Activated CD8-positive, alpha-beta T cell treated with anti-CD3 and anti-CD28 coated beads, Interleukin-2, amount 10 ng/mL, durations not matched to agents 7 days and 5 days (primary cell): ENCODE measurements at regions not wholly inside any gene's neighbourhood (a gene's known extent, or its start where the extent isn't known, plus 50 kb on each side); places are given as distances from the start of the nearest gene placed in this dataset.

ENCODE experiments used
- ATAC-seq: fragments of 150-1000 bp; cut with Tn5 transposase; one replicate; pipeline ENCODE4 v1.10.0; 2021; ENCODE audit warnings: moderate library complexity
- CTCF ChIA-PET: fragments of 350-600 bp; sonication (Branson Sonifier 250); formaldehyde crosslinking; loops from one replicate; lab custom pipeline; 2021; ENCODE audit warnings: antibody characterized with exemption; lab: Charles Lee
- POLR2A ChIA-PET: fragments of 350-600 bp; sonication (Branson Sonifier 250); formaldehyde crosslinking; loops from one replicate; lab custom pipeline; 2021; ENCODE audit warnings: antibody characterized with exemption; lab: Charles Lee
- DNase-seq: peaks from one replicate; pipeline ENCODE4 v3.0.0-alpha.2; 2020
- H3K27ac Mint-ChIP-seq: one replicate; pipeline ENCODE4 v1.8.0; 2021; ENCODE audit warnings: mild to moderate bottlenecking, mixed read lengths
- H3K27me3 Mint-ChIP-seq: one replicate; pipeline ENCODE4 v1.8.0; 2021; ENCODE audit warnings: low read depth, mixed read lengths
- H3K36me3 Mint-ChIP-seq: one replicate; pipeline ENCODE4 v1.8.0; 2021; ENCODE audit warnings: low read depth, mixed read lengths
- H3K4me1 Mint-ChIP-seq: one replicate; pipeline ENCODE4 v1.8.0; 2021; ENCODE audit warnings: low read depth, mixed read lengths
- H3K4me3 Mint-ChIP-seq: one replicate; pipeline ENCODE4 v1.8.0; 2021; ENCODE audit warnings: mild to moderate bottlenecking, mixed read lengths
- H3K9me3 Mint-ChIP-seq: one replicate; pipeline ENCODE4 v1.8.0; 2022; ENCODE audit warnings: mixed read lengths; ENCODE audit not compliant: insufficient read depth

- CTCF ChIA-PET = no interaction called here
- Mint-ChIP-seq H3K4me1 (no peaks in the 10 kb centered on the region), H3K27ac (no peak overlapping the region), H3K36me3 (no peaks in the 10 kb centered on the region), H3K4me3 (no peak overlapping the region), H3K9me3 (no peaks in the 10 kb centered on the region), H3K27me3 (no peaks in the 10 kb centered on the region)
- DNase-seq (no peak), ATAC-seq (no peak)
- POLR2A ChIA-PET = no interaction called here
These were observed 207.0 kb upstream of the CDH4 start for GRCh38 chr20:61045091-61045490.

GRCh38 chr20:61045876-61046585, 206.0 kb upstream of the CDH4 start:
- Mint-ChIP-seq H3K4me1 (no peaks in the 10 kb centered on the region), H3K27ac (no peak overlapping the region), H3K9me3 (no peaks in the 10 kb centered on the region), H3K36me3 (no peaks in the 10 kb centered on the region), H3K27me3 (no peaks in the 10 kb centered on the region), H3K4me3 (no peak overlapping the region)
- ChIA-PET POLR2A (no interaction called here), CTCF (no interaction called here)
- ATAC-seq (no peak), DNase-seq (no peak)

GRCh38 chr20:61046721-61047351, 205.2 kb upstream of the CDH4 start:
- POLR2A ChIA-PET = no interaction called here
- ATAC-seq (no peak), DNase-seq (no peak)
- Mint-ChIP-seq H3K4me1 (no peaks in the 10 kb centered on the region), H3K27me3 (no peaks in the 10 kb centered on the region), H3K36me3 (no peaks in the 10 kb centered on the region), H3K4me3 (no peak overlapping the region), H3K9me3 (no peaks in the 10 kb centered on the region), H3K27ac (no peak overlapping the region)
- CTCF ChIA-PET = no interaction called here

GRCh38 chr20:61047515-61047914, 204.5 kb upstream of the CDH4 start:
- ChIA-PET CTCF (no interaction called here), POLR2A (no interaction called here)
- no peak for ATAC-seq
- Mint-ChIP-seq H3K27me3 (no peaks in the 10 kb centered on the region), H3K4me1 (no peaks in the 10 kb centered on the region), H3K4me3 (no peak overlapping the region), H3K36me3 (no peaks in the 10 kb centered on the region), H3K27ac (no peak overlapping the region), H3K9me3 (no peaks in the 10 kb centered on the region)
- DNase-seq = no peak

GRCh38 chr20:61048302-61048701, 203.8 kb upstream of the CDH4 start:
- no peaks in the 10 kb centered on the region for H3K27me3 Mint-ChIP-seq
- CTCF ChIA-PET = no interaction called here
- no peak for DNase-seq
- H3K4me1 Mint-ChIP-seq = no peaks in the 10 kb centered on the region
- no peak overlapping the region for H3K4me3 Mint-ChIP-seq
- H3K36me3 Mint-ChIP-seq = no peaks in the 10 kb centered on the region
- POLR2A ChIA-PET = no interaction called here
- ATAC-seq = no peak
- no peaks in the 10 kb centered on the region for H3K9me3 Mint-ChIP-seq
- no peak overlapping the region for H3K27ac Mint-ChIP-seq

GRCh38 chr20:61049684-61050083, 202.4 kb upstream of the CDH4 start:
- no peaks in the 10 kb centered on the region for H3K9me3 Mint-ChIP-seq
- H3K27ac Mint-ChIP-seq = no peak overlapping the region
- ChIA-PET CTCF (no interaction called here), POLR2A (no interaction called here)
- no peaks in the 10 kb centered on the region for H3K27me3 Mint-ChIP-seq
- no peaks in the 10 kb centered on the region for H3K4me1 Mint-ChIP-seq
- no peaks in the 10 kb centered on the region for H3K36me3 Mint-ChIP-seq
- no peak overlapping the region for H3K4me3 Mint-ChIP-seq
- no peak for DNase-seq
- no peak for ATAC-seq

GRCh38 chr20:61050336-61050890, 201.6 kb upstream of the CDH4 start:
- POLR2A ChIA-PET = no interaction called here
- H3K9me3 Mint-ChIP-seq = no peaks in the 10 kb centered on the region
- H3K36me3 Mint-ChIP-seq = no peaks in the 10 kb centered on the region
- H3K4me1 Mint-ChIP-seq = no peaks in the 10 kb centered on the region
- ATAC-seq (no peak), DNase-seq (no peak)
- CTCF ChIA-PET = no interaction called here
- no peak overlapping the region for H3K27ac Mint-ChIP-seq
- H3K4me3 Mint-ChIP-seq = no peak overlapping the region
- no peaks in the 10 kb centered on the region for H3K27me3 Mint-ChIP-seq

- Mint-ChIP-seq H3K27me3 (no peaks in the 10 kb centered on the region), H3K36me3 (no peaks in the 10 kb centered on the region), H3K27ac (no peak overlapping the region), H3K9me3 (no peaks in the 10 kb centered on the region), H3K4me1 (no peaks in the 10 kb centered on the region), H3K4me3 (no peak overlapping the region)
- DNase-seq (no peak), ATAC-seq (no peak)
- ChIA-PET CTCF (no interaction called here), POLR2A (no interaction called here)
These were observed 199.8 kb upstream of the CDH4 start for GRCh38 chr20:61052195-61052750.

GRCh38 chr20:61052776-61053442, 199.2 kb upstream of the CDH4 start:
- DNase-seq (no peak), ATAC-seq (no peak)
- no peaks in the 10 kb centered on the region for H3K4me1 Mint-ChIP-seq
- H3K36me3 Mint-ChIP-seq = no peaks in the 10 kb centered on the region
- ChIA-PET POLR2A (no interaction called here), CTCF (no interaction called here)
- no peak overlapping the region for H3K27ac Mint-ChIP-seq
- H3K27me3 Mint-ChIP-seq = no peaks in the 10 kb centered on the region
- no peaks in the 10 kb centered on the region for H3K9me3 Mint-ChIP-seq
- H3K4me3 Mint-ChIP-seq = no peak overlapping the region

- POLR2A ChIA-PET = no interaction called here
- Mint-ChIP-seq H3K4me3 (no peak overlapping the region), H3K4me1 (no peaks in the 10 kb centered on the region), H3K36me3 (no peaks in the 10 kb centered on the region), H3K9me3 (no peaks in the 10 kb centered on the region), H3K27ac (no peak overlapping the region), H3K27me3 (no peaks in the 10 kb centered on the region)
- CTCF ChIA-PET = no interaction called here
- DNase-seq (no peak), ATAC-seq (no peak)
These were observed 198.6 kb upstream of the CDH4 start for GRCh38 chr20:61053487-61053886.

GRCh38 chr20:61053889-61054288, 198.2 kb upstream of the CDH4 start:
- ChIA-PET CTCF (no interaction called here), POLR2A (no interaction called here)
- no peak for DNase-seq
- Mint-ChIP-seq H3K4me3 (no peak overlapping the region), H3K27ac (no peak overlapping the region), H3K27me3 (no peaks in the 10 kb centered on the region), H3K4me1 (no peaks in the 10 kb centered on the region), H3K9me3 (no peaks in the 10 kb centered on the region), H3K36me3 (no peaks in the 10 kb centered on the region)
- ATAC-seq = no peak

- no peak for DNase-seq
- CTCF ChIA-PET = no interaction called here
- H3K4me3 Mint-ChIP-seq = no peak overlapping the region
- no peaks in the 10 kb centered on the region for H3K36me3 Mint-ChIP-seq
- POLR2A ChIA-PET = no interaction called here
- H3K27ac Mint-ChIP-seq = no peak overlapping the region
- no peaks in the 10 kb centered on the region for H3K9me3 Mint-ChIP-seq
- no peak for ATAC-seq
- no peaks in the 10 kb centered on the region for H3K4me1 Mint-ChIP-seq
- H3K27me3 Mint-ChIP-seq = no peaks in the 10 kb centered on the region
These were observed 197.7 kb upstream of the CDH4 start for GRCh38 chr20:61054411-61054810.
